ENCODE measurements at regions not wholly inside any gene's neighbourhood (a gene's known extent, or its start where the extent isn't known, plus 50 kb on each side); places are given as distances from the start of the nearest gene placed in this dataset.

DNA sequence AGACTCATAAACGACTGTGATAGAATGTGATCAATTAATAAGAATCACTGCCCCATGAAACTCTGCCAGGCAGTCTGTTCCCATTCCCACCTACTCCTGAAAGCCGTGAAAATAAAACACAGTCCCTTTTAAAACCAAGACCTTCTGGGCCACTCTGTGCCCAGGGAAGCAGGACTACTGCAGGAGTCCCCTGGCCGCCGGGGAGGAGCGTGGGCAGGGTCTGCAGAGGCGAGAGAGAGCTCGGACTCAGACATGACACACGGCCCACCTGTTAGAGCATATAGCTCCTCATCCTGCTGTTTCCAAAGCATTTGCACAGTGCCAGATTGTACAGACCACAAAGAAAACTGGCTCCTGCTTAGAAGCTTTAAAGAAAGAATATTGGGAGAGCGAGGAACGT, 400.5 kb downstream of the SHANK2 start:
- no peaks in the 10 kb centered on the region for H3K27me3 ChIP-seq (ENCODE audit: control insufficient read depth in 4 of 4, insufficient read depth in 4 of 4, low read length in 3 of 4)
- H3K9me3 ChIP-seq (ENCODE audit: control insufficient read depth in 4 of 4, low read length in 3 of 4) = no peaks in the 10 kb centered on the region
- DNase-seq (ENCODE audit: low spot score) = no peak
- peaks cover 0 to 4% (median 0%) of the 10 kb centered on the region in 4 donors for H3K36me3 ChIP-seq (ENCODE audit: control insufficient read depth in 4 of 4, insufficient read depth in 3 of 4, low read depth in 1 of 4, low read length in 3 of 4)
- no peak overlapping the region for H3K27ac ChIP-seq (ENCODE audit: low read depth in 1 of 2, low read length in 2 of 2)
- no peak overlapping the region for H3K4me3 ChIP-seq (ENCODE audit: low read depth in 1 of 3, low read length in 3 of 3)
- 95% methylated on average over 10 of the region's 10 CpGs for WGBS
- no peak overlapping the region for H3K9ac ChIP-seq (ENCODE audit: low read depth in 1 of 2, low read length in 2 of 2)
- TF ChIP-seq HNF4G (IDR thresholded peaks at IDR 0.05) (no peak), JUND (IDR thresholded peaks at IDR 0.05) (no peak), SP1 (IDR thresholded peaks at IDR 0.05) (no peak), FOXA1 (IDR thresholded peaks at IDR 0.05) (no peak), GABPA (IDR thresholded peaks at IDR 0.05 in 1 of 2, conservative IDR thresholded peaks at IDR 0.05 in 1 of 2) (no peak), RAD21 (IDR thresholded peaks at IDR 0.05) (no peak), RXRA (IDR thresholded peaks at IDR 0.05) (no peak), HNF4A (conservative IDR thresholded peaks at IDR 0.05) (no peak), FOXA2 (IDR thresholded peaks at IDR 0.05) (no peak), TAF1 (conservative IDR thresholded peaks at IDR 0.05) (no peak)
- TF ChIP-seq, protein P1, sequence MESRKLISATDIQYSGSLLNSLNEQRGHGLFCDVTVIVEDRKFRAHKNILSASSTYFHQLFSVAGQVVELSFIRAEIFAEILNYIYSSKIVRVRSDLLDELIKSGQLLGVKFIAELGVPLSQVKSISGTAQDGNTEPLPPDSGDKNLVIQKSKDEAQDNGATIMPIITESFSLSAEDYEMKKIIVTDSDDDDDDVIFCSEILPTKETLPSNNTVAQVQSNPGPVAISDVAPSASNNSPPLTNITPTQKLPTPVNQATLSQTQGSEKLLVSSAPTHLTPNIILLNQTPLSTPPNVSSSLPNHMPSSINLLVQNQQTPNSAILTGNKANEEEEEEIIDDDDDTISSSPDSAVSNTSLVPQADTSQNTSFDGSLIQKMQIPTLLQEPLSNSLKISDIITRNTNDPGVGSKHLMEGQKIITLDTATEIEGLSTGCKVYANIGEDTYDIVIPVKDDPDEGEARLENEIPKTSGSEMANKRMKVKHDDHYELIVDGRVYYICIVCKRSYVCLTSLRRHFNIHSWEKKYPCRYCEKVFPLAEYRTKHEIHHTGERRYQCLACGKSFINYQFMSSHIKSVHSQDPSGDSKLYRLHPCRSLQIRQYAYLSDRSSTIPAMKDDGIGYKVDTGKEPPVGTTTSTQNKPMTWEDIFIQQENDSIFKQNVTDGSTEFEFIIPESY (IDR thresholded peaks at IDR 0.05) = no peak
- TF ChIP-seq, protein P2, sequence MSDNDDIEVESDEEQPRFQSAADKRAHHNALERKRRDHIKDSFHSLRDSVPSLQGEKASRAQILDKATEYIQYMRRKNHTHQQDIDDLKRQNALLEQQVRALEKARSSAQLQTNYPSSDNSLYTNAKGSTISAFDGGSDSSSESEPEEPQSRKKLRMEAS (IDR thresholded peaks at IDR 0.05) = no peak
- TF ChIP-seq, protein P3, sequence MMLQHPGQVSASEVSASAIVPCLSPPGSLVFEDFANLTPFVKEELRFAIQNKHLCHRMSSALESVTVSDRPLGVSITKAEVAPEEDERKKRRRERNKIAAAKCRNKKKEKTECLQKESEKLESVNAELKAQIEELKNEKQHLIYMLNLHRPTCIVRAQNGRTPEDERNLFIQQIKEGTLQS (IDR thresholded peaks at IDR 0.05) = no peak
- H3K4me1 ChIP-seq (ENCODE audit: control insufficient read depth in 4 of 4, insufficient read depth in 4 of 4, low read length in 3 of 4) = no peaks in the 10 kb centered on the region

DNA sequence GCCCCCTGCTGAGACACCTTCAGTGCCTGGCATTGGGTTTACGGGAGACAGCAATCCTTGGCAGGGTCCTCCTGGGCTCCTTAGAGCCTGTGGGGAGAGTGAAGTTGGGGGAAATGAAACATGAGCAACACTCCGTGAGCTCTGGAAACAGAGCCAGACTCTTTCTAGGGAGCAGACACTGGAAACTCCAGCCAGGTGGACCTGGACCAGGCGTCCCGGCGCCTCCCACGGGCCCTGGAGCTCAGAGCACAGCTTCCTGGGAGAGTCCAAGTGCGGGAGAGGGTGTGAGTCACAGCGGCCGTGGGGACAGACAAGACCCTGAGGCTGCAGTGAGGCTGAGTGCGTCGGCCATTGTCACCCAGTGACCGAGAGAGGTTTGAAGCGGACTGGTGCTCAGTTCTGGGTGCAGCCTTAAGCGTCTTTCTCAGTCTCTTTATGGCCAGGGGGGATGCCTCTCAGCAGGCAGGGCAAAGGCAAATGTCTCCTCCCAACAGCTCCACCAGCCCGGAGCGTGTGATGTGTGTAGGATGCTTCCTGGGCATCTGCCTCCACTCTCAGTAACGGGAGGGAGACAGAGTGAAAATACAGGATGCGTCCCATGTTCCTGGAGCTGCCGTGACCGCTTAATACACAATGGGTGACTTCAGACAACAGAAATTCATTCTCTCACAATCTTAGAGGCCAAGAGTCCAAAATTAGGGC, 399.2 kb downstream of the SHANK2 start:
- Histone ChIP-seq H3K36me3 (ENCODE audit: control insufficient read depth in 4 of 4, insufficient read depth in 3 of 4, low read depth in 1 of 4, low read length in 3 of 4) (peaks cover 0 to 4% (median 0%) of the 10 kb centered on the region in 4 donors), H3K4me3 (ENCODE audit: low read depth in 1 of 3, low read length in 3 of 3) (no peak overlapping the region), H3K9me3 (ENCODE audit: control insufficient read depth in 4 of 4, low read length in 3 of 4) (no peaks in the 10 kb centered on the region), H3K4me1 (ENCODE audit: control insufficient read depth in 4 of 4, insufficient read depth in 4 of 4, low read length in 3 of 4) (no peaks in the 10 kb centered on the region), H3K27me3 (ENCODE audit: control insufficient read depth in 4 of 4, insufficient read depth in 4 of 4, low read length in 3 of 4) (no peaks in the 10 kb centered on the region), H3K27ac (ENCODE audit: low read depth in 1 of 2, low read length in 2 of 2) (no peak overlapping the region), H3K9ac (ENCODE audit: low read depth in 1 of 2, low read length in 2 of 2) (no peak overlapping the region)
- DNase-seq (ENCODE audit: low spot score) = no peak
- TF ChIP-seq, protein P3 (IDR thresholded peaks at IDR 0.05) = no peak
- TF ChIP-seq, protein P1 (IDR thresholded peaks at IDR 0.05) = no peak
- WGBS = 91% methylated on average over 20 of the region's 20 CpGs

DNA sequence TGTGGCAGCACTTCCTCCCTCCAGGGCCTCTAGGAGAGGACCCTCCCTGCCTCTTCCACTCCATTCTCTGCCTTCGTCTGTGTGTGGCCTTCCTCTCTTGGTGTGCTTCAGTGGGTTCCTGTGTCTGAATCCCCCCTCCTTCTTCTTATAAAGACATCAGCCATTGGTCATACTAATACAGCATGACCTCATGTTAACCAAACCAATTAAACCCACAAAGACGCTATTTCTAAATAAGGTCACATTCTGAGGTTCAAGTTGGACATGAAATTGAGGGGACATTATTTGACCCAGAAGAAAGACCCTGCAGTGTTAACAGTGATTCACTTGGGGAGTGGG, 398.6 kb downstream of the SHANK2 start:
- H3K9ac ChIP-seq (ENCODE audit: low read depth in 1 of 2, low read length in 2 of 2) = no peak overlapping the region
- H3K36me3 ChIP-seq (ENCODE audit: control insufficient read depth in 4 of 4, insufficient read depth in 3 of 4, low read depth in 1 of 4, low read length in 3 of 4) = peaks cover 0 to 4% (median 0%) of the 10 kb centered on the region in 4 donors
- no peak for DNase-seq (ENCODE audit: low spot score)
- TF ChIP-seq YY1 (IDR thresholded peaks at IDR 0.05) (no peak), HNF4A (conservative IDR thresholded peaks at IDR 0.05) (no peak), SP1 (IDR thresholded peaks at IDR 0.05) (no peak), FOXA2 (IDR thresholded peaks at IDR 0.05) (no peak), EGR1 (IDR thresholded peaks at IDR 0.05; ENCODE audit: low read depth in 2 of 2) (no peak), GABPA (IDR thresholded peaks at IDR 0.05 in 1 of 2, conservative IDR thresholded peaks at IDR 0.05 in 1 of 2) (no peak), RXRA (IDR thresholded peaks at IDR 0.05) (no peak)
- TF ChIP-seq, protein P3 (IDR thresholded peaks at IDR 0.05) = no peak
- TF ChIP-seq, protein P2 (IDR thresholded peaks at IDR 0.05) = no peak
- TF ChIP-seq, protein P1 (IDR thresholded peaks at IDR 0.05) = no peak
- no peaks in the 10 kb centered on the region for H3K27me3 ChIP-seq (ENCODE audit: control insufficient read depth in 4 of 4, insufficient read depth in 4 of 4, low read length in 3 of 4)
- H3K9me3 ChIP-seq (ENCODE audit: control insufficient read depth in 4 of 4, low read length in 3 of 4) = no peaks in the 10 kb centered on the region
- 82% methylated on average over 2 of the region's 2 CpGs for WGBS
- no peaks in the 10 kb centered on the region for H3K4me1 ChIP-seq (ENCODE audit: control insufficient read depth in 4 of 4, insufficient read depth in 4 of 4, low read length in 3 of 4)
- no peak overlapping the region for H3K27ac ChIP-seq (ENCODE audit: low read depth in 1 of 2, low read length in 2 of 2)
- H3K4me3 ChIP-seq (ENCODE audit: low read depth in 1 of 3, low read length in 3 of 3) = no peak overlapping the region

Measured in liver (tissue), 7 donors.